Endothelial cell of umbilical vein (primary cell): ENCODE measurements at regions not wholly inside any gene's neighbourhood (a gene's known extent, or its start where the extent isn't known, plus 50 kb on each side); places are given as distances from the start of the nearest gene placed in this dataset.

Source experiments
- BruUV-seq: library from RNA; stranded (reverse); fragments of 400-500 nt; replicated peaks from 2 replicates; lab custom pipeline; 2021; lab: Mats Ljungman, UMichigan
- CTCF ChIA-PET: fragments of 300-600, 350-600 bp; sonication (Branson Sonifier 250); formaldehyde crosslinking; loops from one replicate; lab custom pipeline; 2021; ENCODE audit warnings: antibody characterized with exemption, inconsistent platforms; lab: Charles Lee
- POLR2A ChIA-PET: fragments of 300-600, 350-600 bp; sonication (Branson Sonifier 250); formaldehyde crosslinking; loops from one replicate; lab custom pipeline; 2021; ENCODE audit warnings: antibody characterized with exemption, inconsistent platforms; lab: Charles Lee
- DNase-seq: peaks from one replicate; pipeline ENCODE4 v3.0.0-alpha.2; 2011; ENCODE audit warnings: low read depth, low spot score
- FAIRE-seq: peaks from 2 replicates; lab custom pipeline; 2011; peaks lifted over from hg19 to GRCh38; lab: Jason Lieb, UNC
- H2AFZ ChIP-seq: 2 replicates; pipeline ENCODE4 v1.6.0; 2012; ENCODE audit warnings: low read depth, low read length, control low read depth, inconsistent platforms
- H3K27ac ChIP-seq: 2 replicates; pipeline ENCODE4 v1.5.1; 2011; ENCODE audit warnings: low read depth, mild to moderate bottlenecking, control low read depth, low read length, moderate library complexity; ENCODE audit not compliant: insufficient read depth
- H3K27me3 ChIP-seq, 2 experiments: 2 replicates each; pipeline versions ENCODE4 v1.6.0 to v1.6.1; 2011; ENCODE audit warnings: low read length in 2 of 2, mixed read lengths in 1 of 2; ENCODE audit not compliant: control insufficient read depth in 2 of 2, insufficient read depth in 2 of 2
- H3K36me3 ChIP-seq, 2 experiments: 2 replicates in 1 of 2; 3 replicates in 1 of 2; pipeline ENCODE4 v1.5.1; 2011; ENCODE audit warnings: low read length in 2 of 2, mild to moderate bottlenecking in 1 of 2, moderate library complexity in 1 of 2; ENCODE audit not compliant: control insufficient read depth in 2 of 2, insufficient read depth in 2 of 2; ENCODE audit errors: extremely low read depth in 1 of 2
- H3K4me1 ChIP-seq: 3 replicates; pipeline ENCODE4 v1.5.1; 2011; ENCODE audit warnings: mild to moderate bottlenecking, low read length; ENCODE audit not compliant: control insufficient read depth, insufficient read depth; ENCODE audit errors: extremely low read depth
- H3K4me2 ChIP-seq: 2 replicates; pipeline ENCODE4 v1.6.1; 2011; ENCODE audit warnings: low read length, control low read depth, mixed read lengths; ENCODE audit not compliant: insufficient read depth
- H3K4me3 ChIP-seq, 3 experiments: fragments of 200-600 bp in 1 of 3; sonication (generic), shearing (Covaris generic) in 1 of 3; replicated peaks in 1 of 3; 2 replicates each; pipeline ENCODE4 v1.5.1; 2011 to 2016; ENCODE audit warnings: control low read depth in 3 of 3, low read length in 3 of 3, mild to moderate bottlenecking in 2 of 3, inconsistent platforms in 1 of 3, low read depth in 1 of 3, moderate library complexity in 1 of 3; ENCODE audit not compliant: insufficient read depth in 1 of 3
- H3K79me2 ChIP-seq: 2 replicates; pipeline ENCODE4 v1.6.0; 2012; ENCODE audit warnings: low read length, inconsistent platforms; ENCODE audit not compliant: control insufficient read depth, insufficient read depth
- H3K9ac ChIP-seq: replicated peaks from 2 replicates; pipeline ENCODE3; 2011; ENCODE audit warnings: low read length, control low read depth; ENCODE audit not compliant: insufficient read depth; ENCODE audit errors: extremely low read depth
- H3K9me1 ChIP-seq: replicated peaks from 3 replicates; pipeline ENCODE4 v1.6.0; 2011; ENCODE audit warnings: mild to moderate bottlenecking, low read length; ENCODE audit not compliant: control insufficient read depth, insufficient read depth; ENCODE audit errors: extremely low read depth
- H3K9me3 ChIP-seq: replicated peaks from 2 replicates; pipeline ENCODE4 v1.5.1; 2012; ENCODE audit warnings: low read length, inconsistent platforms; ENCODE audit not compliant: control insufficient read depth, insufficient read depth
- H4K20me1 ChIP-seq: replicated peaks from 2 replicates; pipeline ENCODE3; 2011; ENCODE audit warnings: mild to moderate bottlenecking, low read length; ENCODE audit not compliant: control insufficient read depth, insufficient read depth; ENCODE audit errors: extremely low read depth
- EZH2 ChIP-seq: IDR thresholded peaks from 2 replicates; pipeline ENCODE4 v1.6.1; 2012; ENCODE audit warnings: borderline replicate concordance, low read depth, mild to moderate bottlenecking, moderate library complexity, low read length, inconsistent platforms; ENCODE audit not compliant: severe bottlenecking
- FOS ChIP-seq: IDR thresholded peaks from 2 replicates; pipeline ENCODE4 v1.6.1; 2011; ENCODE audit warnings: mild to moderate bottlenecking, low read length, moderate library complexity, borderline replicate concordance; ENCODE audit not compliant: insufficient read depth
- GATA2 ChIP-seq: IDR thresholded peaks from 2 replicates; pipeline ENCODE4 v1.7.0; 2011; ENCODE audit warnings: low read depth, mild to moderate bottlenecking, moderate library complexity, mixed read lengths, low read length; ENCODE audit not compliant: insufficient read length, insufficient read depth
- JUN ChIP-seq: IDR thresholded peaks from 2 replicates; pipeline ENCODE4 v1.6.1; 2011; ENCODE audit warnings: borderline replicate concordance, low read depth; ENCODE audit not compliant: insufficient read length, insufficient read depth
- MYC ChIP-seq: IDR thresholded peaks from one replicate; pipeline ENCODE4 v1.6.1; 2011; ENCODE audit warnings: mild to moderate bottlenecking, low read depth, low read length
- POLR2A ChIP-seq: IDR thresholded peaks from 2 replicates; pipeline ENCODE4 v1.6.1; 2012; ENCODE audit warnings: low read depth, mild to moderate bottlenecking, control low read depth, low read length
- POLR2AphosphoS5 ChIP-seq: IDR thresholded peaks from 2 replicates; pipeline ENCODE4 v1.6.1; 2012; ENCODE audit warnings: low read depth, mild to moderate bottlenecking, control low read depth, low read length, moderate library complexity; ENCODE audit not compliant: insufficient read depth
- dilution Hi-C: fragments of 300-500 bp; cut with MboI; formaldehyde crosslinking; loops from one replicate; pipeline ENCODE4 v1.15.0; 2019; ENCODE audit warnings: low sequenced_read_pairs; ENCODE audit not compliant: extremely low pct_ligation_motif_present
- intact Hi-C: fragments of 100-400 bp; cut with micrococcal nuclease; formaldehyde crosslinking; loops from one replicate; pipeline ENCODE4 v1.10.0; 2022
- TF ChIP-seq, protein P1 (sequence below), 2 donors: IDR thresholded peaks; 1 replicate in 1 of 2; 2 replicates in 1 of 2; pipeline ENCODE4 v1.5.1; 2011; ENCODE audit warnings: low read length in 2 of 2, mild to moderate bottlenecking in 2 of 2, moderate library complexity in 2 of 2, control low read depth in 1 of 2, inconsistent platforms in 1 of 2, low read depth in 1 of 2; ENCODE audit not compliant: insufficient read depth in 1 of 2; ENCODE audit errors: extremely low read depth in 1 of 2
- TF ChIP-seq, protein P2 (sequence below): IDR thresholded peaks from 2 replicates; pipeline ENCODE4 v1.6.1; 2011; ENCODE audit not compliant: insufficient read depth, insufficient read length

DNA sequence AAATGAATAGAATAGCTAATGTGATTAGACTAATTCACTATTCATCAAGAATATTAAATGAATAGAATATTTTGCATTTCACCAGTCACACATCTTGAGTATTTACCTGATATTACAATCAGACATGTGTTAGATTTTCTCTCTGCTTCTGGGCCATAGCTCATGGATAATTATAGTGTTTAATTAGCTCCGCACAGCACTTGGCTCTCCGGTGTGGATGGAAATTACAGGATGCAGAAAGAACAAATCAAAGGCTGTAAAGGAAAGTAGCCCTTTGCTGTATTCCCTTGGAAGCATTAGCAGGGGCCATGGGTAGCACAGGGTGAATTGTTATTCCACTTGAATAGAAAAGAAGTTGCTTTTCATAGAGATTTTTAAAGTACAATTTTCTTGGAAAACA is 320.3 kb upstream of the SORL1-AS1 start:
- intact Hi-C loops (no loop called here), dilution Hi-C loops (no loop called here)
- ChIA-PET CTCF (interaction anchor here (1.2 kb wide), 1 partner anchor 11 kb away, joined by 3 read pairs; no protein-coding TSS in a partner anchor), POLR2A (no interaction called here)
- Histone ChIP-seq H3K27me3 (peaks cover 0 to 2% of the 10 kb centered on the region in 2 experiments), H3K36me3 (no peaks in the 10 kb centered on the region), H3K4me1 (no peaks in the 10 kb centered on the region), H4K20me1 (no peaks in the 10 kb centered on the region), H3K4me3 (no peak overlapping the region), H3K4me2 (no peak overlapping the region), H3K79me2 (no peaks in the 10 kb centered on the region), H3K9ac (no peak overlapping the region), H3K27ac (no peak overlapping the region), H3K9me1 (no peaks in the 10 kb centered on the region), H3K9me3 (no peaks in the 10 kb centered on the region), H2AFZ (no peak overlapping the region)
- no peak for DNase-seq
- no peak for TF ChIP-seq MYC
- no peak for TF ChIP-seq POLR2A
- TF ChIP-seq GATA2, result no peak
- TF ChIP-seq, protein P1, sequence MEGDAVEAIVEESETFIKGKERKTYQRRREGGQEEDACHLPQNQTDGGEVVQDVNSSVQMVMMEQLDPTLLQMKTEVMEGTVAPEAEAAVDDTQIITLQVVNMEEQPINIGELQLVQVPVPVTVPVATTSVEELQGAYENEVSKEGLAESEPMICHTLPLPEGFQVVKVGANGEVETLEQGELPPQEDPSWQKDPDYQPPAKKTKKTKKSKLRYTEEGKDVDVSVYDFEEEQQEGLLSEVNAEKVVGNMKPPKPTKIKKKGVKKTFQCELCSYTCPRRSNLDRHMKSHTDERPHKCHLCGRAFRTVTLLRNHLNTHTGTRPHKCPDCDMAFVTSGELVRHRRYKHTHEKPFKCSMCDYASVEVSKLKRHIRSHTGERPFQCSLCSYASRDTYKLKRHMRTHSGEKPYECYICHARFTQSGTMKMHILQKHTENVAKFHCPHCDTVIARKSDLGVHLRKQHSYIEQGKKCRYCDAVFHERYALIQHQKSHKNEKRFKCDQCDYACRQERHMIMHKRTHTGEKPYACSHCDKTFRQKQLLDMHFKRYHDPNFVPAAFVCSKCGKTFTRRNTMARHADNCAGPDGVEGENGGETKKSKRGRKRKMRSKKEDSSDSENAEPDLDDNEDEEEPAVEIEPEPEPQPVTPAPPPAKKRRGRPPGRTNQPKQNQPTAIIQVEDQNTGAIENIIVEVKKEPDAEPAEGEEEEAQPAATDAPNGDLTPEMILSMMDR (IDR thresholded peaks at IDR 0.05; ENCODE audit: extremely low read depth in 1 of 2, insufficient read depth in 1 of 2, low read depth in 1 of 2, low read length in 2 of 2), result no peak
- TF ChIP-seq EZH2, result no peak
- TF ChIP-seq FOS, result no peak
- TF ChIP-seq JUN, result no peak
- TF ChIP-seq, protein P2, sequence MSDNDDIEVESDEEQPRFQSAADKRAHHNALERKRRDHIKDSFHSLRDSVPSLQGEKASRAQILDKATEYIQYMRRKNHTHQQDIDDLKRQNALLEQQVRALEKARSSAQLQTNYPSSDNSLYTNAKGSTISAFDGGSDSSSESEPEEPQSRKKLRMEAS, result no peak
- no peak for TF ChIP-seq POLR2AphosphoS5
- no TSS peak for BruUV-seq
- no peak for FAIRE-seq
